ENCODE measurements at regions not wholly inside any gene's neighbourhood (a gene's known extent, or its start where the extent isn't known, plus 50 kb on each side); places are given as distances from the start of the nearest gene placed in this dataset.

DNA sequence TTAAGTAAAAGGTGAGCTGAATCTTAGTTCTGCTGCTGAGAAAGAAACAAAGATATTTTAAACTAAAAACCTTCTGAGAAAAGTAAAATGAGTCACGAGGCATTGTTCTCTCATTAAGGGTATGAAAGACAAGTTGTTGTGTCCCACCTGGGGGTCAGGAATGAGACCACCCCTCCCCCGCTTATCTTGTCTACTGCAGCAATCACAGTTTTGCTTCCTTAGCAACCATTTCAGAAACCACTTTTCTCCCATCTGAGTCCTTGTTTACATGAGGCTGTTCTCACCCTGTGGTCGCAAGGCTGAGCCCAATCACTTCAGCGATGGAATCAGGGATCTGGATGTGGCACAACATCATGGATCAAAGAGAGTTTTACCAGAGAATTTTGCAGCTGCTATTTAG lies 377.6 kb upstream of the NETO1 start:
- no peak for DNase-seq (ENCODE audit: low read depth)
- H3K4me3 ChIP-seq (ENCODE audit: low read depth, low read length) = no peak overlapping the region

DNA sequence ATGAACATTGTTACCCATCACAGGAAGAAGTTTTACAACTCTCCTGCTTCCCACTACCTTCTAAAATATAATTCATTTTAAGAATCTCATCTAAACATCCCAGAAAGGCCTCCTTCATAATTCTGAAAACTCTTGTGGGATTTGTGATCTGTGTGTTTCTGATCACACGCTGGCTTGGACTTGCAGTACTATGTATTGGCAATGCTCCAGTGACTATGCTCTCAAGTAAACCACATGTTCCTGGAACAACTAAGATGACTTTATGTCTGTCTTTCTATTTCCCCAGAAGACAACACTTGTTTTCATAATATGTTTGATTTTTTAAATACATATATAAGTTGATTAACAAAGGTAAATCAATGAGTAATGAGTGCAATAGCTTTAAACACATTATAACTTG lies 376.6 kb upstream of the NETO1 start:
- no peak overlapping the region for H3K4me3 ChIP-seq (ENCODE audit: low read depth, low read length)
- DNase-seq (ENCODE audit: low read depth) = peak; percentile 72

DNA sequence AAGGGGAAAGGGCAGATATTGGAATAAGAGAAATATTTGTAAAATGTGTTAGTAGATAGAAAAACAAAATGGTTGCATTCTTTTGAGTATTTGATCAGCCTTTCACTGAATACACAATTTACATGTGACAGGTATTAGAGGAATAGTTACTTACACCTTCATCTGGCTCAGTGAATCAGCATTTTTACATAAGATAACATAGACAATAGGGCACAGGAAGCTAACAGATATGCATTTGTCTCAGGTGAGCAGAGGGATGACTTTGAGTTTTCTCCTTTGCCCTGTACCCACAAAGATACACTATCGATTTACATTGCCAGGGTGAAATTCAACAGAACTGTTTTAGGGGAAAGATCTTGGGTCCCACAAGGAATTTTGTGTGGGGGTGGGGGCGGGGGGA lies 373.1 kb upstream of the NETO1 start:
- no peak overlapping the region for H3K4me3 ChIP-seq (ENCODE audit: low read depth, low read length)
- DNase-seq (ENCODE audit: low read depth) = no peak

DNA sequence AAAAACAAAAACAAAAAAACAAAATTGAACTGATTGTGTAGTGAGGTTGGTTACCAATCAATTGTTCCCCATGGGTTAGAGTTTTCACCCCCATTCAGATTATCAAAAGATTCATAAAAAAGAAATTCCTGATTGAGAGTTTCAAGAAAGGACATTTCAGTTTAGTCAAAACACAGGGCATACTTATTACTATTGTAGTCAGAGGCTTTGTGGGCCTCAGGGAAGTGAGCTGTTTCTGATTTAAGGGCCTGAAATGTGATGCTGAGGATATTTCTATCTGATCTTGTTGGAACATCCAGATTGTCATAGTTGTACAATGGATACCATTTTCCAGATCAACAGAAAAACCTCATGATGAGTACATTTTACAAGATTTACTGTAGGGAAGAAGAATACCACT lies 368.1 kb upstream of the NETO1 start:
- DNase-seq (ENCODE audit: low read depth) = no peak
- H3K4me3 ChIP-seq (ENCODE audit: low read depth, low read length) = no peak overlapping the region

DNA sequence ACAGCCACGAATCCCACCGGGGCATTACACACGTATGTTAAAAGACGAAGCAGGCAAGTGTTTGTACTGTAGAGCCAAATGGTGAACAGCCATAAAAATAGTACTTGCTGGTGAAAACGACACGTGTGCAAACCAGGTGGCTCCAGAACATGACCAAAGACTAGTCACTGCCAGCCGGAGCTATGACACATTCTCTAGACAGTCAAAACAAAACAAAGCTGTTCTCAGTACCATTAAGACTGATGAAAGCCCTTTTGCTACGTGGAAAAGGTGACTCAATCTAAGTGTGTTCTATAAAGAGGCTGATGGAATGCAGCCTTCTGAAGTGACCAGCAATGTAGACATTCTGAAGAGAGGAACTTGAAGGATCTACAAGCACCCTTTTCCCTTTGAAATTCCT lies 367.7 kb upstream of the NETO1 start:
- no peak overlapping the region for H3K4me3 ChIP-seq (ENCODE audit: low read depth, low read length)
- peak; percentile 88 for DNase-seq (ENCODE audit: low read depth)

DNA sequence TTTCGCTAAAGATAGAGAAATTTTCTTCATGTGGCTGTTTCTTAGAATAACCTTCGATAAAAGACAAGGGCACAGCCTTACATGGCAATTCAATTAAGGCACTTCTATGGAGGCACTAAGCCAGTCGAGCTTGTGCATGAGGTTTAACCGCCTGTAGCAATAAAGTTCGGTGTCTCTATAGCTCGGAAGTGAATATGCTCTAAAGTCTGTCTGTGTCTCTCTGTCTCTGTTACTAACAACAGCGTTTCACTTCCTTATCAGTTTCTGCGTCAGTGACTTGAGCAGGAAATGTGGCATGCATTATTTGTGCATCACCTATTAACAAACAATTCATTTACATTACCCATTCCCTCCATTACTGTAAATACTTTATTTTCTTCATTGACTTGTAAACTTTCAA lies 365.1 kb upstream of the NETO1 start:
- no peak overlapping the region for H3K4me3 ChIP-seq (ENCODE audit: low read depth, low read length)
- no peak for DNase-seq (ENCODE audit: low read depth)

DNA sequence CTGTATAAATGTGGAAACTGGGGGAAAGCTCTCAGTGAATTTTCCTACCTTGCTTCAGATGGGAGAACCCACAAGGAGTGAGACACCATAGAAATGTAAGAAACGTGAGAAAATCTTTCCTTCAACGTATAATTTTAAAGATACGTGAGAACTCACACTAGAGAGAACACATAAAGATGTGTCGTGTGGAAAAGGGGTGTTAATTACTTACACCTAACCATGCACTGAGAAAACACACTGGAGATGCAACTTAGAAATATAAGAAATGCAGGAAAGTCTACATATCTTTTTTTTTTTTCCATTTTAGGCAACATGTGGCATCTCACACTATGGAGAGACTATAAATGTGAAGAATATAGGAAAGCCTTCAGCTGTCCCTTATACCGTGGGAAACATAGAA lies 352.9 kb upstream of the NETO1 start:
- DNase-seq (ENCODE audit: low read depth) = no peak
- H3K4me3 ChIP-seq (ENCODE audit: low read depth, low read length) = no peak overlapping the region

DNA sequence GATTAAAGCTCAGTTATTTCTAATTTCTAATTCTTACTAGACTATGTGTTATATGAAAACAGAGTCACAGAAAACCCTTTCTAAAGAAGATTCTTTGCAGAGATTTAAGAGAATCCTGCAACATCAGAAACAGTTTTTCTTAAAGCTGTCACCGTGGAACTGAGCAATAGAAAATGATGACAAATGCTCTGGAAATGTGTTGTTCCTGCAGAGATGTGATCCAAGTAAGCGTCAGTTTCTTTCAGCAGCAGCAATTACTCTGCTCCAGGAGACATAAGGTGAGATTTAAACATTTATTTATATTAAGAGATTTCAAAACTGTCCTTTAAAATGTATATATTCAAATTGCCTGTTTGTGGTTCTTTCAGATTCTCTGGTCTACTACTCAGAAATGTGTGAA lies 350.5 kb upstream of the NETO1 start:
- no peak overlapping the region for H3K4me3 ChIP-seq (ENCODE audit: low read depth, low read length)

DNA sequence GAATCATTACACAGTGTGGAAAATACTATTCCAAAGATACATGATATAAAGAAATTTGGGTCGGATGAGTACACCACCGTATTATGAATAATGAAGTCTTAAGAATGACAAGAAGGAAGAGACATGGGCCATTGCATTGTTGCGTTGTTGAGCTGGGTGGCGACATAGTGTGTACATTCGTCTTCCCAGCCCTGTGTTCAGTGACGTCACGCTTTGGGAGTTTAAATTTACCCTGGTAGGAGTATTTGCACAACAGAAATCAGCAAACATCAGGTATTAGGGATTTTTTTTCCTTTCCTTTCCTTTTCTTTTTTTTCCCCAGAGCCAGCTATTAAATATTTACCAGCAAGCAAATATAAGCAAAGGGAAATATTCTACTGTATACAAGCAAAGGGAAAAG lies 347.2 kb upstream of the NETO1 start:
- no peak overlapping the region for H3K4me3 ChIP-seq (ENCODE audit: low read depth, low read length)
- no peak for DNase-seq (ENCODE audit: low read depth)

More for the DNA sequence above, 350.5 kb upstream of the NETO1 start:
- no peak for DNase-seq (ENCODE audit: low read depth)

DNA sequence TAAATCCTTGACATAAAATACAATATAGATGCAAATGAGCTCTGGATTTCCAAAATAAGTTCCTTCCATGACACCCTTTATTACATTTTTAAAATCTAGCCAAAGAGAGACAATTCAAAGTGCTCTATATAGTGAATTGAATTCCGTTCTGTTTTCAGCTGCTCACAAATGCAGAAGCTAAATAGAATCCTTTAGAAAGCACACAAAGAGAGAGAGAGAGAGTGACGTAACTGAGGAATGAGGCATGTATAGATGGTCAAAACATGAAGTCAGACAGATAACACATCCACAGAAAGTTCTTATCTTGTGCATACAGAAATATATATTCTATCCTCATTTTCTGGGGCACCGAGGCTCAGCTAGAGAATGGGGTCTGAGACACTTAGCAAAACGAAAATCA lies 344.7 kb upstream of the NETO1 start:
- DNase-seq (ENCODE audit: low read depth) = no peak
- H3K4me3 ChIP-seq (ENCODE audit: low read depth, low read length) = no peak overlapping the region

DNA sequence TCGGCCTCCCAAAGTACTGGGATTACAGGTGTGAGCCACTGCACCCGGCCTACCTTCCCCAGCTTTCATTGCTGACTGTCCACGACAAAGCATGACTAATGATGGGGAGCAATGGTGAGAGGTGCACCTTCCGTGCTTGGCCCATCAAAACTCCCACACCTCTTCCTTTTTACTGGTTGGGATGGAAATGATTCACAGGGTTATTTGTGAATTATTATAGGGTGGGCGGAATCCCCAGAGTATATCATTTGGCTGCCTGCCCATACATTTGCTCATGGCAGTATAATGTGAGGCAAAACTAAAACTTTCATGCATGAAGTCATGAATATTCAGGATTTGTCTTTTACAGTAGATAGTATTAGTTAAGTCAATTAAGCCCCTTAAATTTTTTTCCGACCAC lies 334.2 kb upstream of the NETO1 start:
- DNase-seq (ENCODE audit: low read depth) = peak; percentile 41
- H3K4me3 ChIP-seq (ENCODE audit: low read depth, low read length) = no peak overlapping the region

DNA sequence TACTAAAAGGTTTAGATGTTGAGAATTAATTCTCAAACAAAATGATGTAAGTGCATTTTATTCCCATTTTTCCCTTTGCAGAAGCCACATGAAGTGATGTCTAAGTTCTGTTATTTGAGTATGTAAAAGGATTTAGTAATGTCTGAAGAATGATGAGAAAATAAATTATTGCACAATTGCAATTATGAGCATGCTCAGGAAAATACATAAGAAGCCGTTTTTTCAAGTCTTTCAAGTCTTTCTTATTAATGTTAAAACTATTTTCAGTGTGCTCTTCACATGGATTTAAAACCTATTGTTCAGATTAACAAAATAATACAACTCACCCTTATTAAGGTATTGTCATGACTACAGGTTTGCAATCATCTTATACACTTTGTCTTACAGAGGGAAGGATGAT lies 331.4 kb upstream of the NETO1 start:
- H3K4me3 ChIP-seq (ENCODE audit: low read depth, low read length) = no peak overlapping the region
- peak; percentile 14 for DNase-seq (ENCODE audit: low read depth)

DNA sequence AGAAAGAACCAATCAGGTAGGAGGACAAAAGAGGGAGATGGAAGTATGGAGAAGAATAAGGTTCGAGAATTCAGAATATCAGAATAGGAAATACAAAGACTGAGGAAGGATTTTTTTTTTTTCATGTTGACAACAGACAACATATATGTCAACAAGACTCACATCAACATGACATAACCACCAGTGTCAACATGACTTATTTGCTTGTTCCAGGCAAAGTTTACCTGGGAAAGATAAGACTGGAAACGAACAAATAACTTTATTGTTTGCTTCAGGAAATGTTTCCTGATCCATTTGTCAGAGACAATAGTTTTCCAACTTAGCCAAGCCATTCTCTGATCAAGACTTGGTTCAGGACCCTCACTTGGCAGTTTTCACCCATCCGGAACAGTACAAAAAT lies 321.9 kb upstream of the NETO1 start:
- no peak for DNase-seq (ENCODE audit: low read depth)
- H3K4me3 ChIP-seq (ENCODE audit: low read depth, low read length) = no peak overlapping the region

DNA sequence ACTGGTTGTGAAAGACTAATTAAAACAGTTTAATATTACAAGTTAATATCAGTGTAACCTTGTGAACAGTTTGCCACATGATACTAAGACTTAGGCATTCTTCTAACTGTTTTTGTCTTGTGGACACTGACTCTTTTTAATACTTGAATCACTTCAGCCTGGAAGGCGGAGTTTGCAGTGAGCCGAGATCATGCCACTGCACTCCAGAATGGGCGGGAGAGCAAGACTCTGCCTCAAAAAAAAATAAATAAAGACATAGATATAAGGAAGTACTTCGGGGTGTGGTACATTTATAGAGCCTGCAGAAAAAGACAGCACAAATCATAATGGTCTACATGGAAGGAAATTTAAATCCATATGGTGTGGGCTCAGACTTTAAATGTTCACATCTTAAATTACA lies 300.4 kb upstream of the NETO1 start:
- no peak overlapping the region for H3K4me3 ChIP-seq (ENCODE audit: low read depth, low read length)
- DNase-seq (ENCODE audit: low read depth) = no peak

DNA sequence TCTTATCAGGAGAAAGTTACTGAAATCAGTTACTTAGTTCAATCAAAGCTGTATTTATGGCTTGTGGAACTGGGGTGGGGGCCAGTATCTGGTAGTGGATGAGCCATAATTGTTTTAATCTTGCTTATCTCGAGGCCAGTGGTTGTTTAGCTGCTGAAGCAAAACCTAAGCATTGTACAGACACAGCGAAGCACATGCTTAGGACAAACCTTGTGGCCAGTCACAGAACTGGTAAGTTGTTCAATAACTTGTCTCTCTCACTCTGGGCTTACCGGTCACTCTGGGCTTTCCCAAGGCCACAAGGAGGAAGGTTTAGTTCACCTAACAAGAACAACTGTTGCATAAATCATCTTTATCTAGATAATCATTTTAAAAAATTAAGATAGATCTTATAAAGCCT lies 296.6 kb upstream of the NETO1 start:
- DNase-seq (ENCODE audit: low read depth) = no peak
- H3K4me3 ChIP-seq (ENCODE audit: low read depth, low read length) = no peak overlapping the region

DNA sequence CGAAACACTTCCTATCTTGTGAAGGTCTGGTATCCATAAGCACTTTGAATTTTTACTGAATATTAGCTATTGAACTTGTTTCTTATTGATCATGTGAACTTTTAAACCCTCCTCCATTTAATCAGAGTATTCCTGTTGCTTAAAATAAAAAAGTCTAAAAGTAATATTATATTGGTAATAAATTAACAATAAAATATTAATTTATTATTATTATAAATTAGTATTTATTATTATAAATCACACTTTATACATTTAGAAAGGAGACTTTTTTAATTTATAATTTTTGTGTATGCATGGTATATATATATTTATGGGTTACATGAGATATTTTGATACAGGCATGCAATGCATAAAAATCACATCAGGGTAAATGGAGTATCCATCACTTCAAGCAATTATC lies 295.4 kb upstream of the NETO1 start:
- DNase-seq (ENCODE audit: low read depth) = no peak
- H3K4me3 ChIP-seq (ENCODE audit: low read depth, low read length) = no peak overlapping the region

DNA sequence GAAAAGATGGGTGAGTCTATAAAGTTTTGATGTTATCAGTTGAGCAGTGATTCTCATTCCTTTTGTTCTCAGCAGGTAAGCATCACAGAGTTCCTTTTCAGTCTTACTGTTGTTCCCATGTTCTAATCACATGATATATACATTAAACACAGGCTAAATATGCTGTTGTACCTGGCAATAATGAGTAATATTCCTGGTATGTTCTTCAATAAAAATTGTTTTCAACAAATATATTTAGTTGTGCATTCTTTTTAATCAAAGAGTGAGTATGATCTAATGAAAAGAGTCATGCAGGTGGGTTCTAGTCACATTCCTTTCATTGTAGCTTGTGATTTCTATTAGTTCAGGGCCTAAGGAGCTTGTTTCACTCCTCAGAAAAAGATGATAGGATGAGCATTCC lies 288.3 kb upstream of the NETO1 start:
- DNase-seq (ENCODE audit: low read depth) = no peak
- no peak overlapping the region for H3K4me3 ChIP-seq (ENCODE audit: low read depth, low read length)

DNA sequence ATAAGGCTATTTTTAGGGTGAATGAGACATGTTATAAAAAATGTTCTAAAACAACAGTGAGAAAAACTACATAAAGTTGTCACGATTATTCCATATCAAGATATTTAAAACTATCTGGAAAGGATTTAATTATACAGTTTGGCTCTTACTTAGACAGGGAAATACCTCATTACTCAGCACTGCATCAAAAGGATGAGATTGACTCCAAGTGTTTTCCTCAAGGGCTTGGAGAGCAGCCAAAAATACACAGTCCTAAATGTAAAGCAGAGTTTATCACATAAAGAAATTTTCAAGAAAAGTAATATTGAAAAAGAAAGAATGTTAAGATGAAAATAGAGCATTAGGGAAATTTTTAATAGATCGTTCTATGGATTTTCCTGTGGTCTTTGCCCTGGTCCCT lies 285.5 kb upstream of the NETO1 start:
- peak; percentile 1 for DNase-seq (ENCODE audit: low read depth)
- H3K4me3 ChIP-seq (ENCODE audit: low read depth, low read length) = no peak overlapping the region

DNA sequence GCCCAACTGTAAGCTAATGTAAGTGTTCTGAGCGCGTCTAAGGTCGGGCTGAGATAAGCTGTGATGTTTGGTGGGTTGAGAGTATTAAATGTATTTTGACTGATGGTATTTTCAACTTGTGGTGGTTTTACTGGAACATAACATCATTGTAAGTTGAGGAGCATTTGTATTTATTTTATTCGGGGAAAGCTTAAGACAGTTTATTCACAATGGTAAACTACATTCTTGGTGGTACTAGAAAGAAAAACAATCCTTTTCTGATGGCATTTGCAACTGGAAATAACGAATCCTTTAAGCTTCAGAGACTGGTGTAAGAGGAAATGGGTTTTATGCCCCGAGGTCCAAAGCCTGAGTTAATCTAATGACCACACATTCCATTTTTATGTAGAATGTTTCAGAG lies 283.3 kb upstream of the NETO1 start:
- no peak for DNase-seq (ENCODE audit: low read depth)
- H3K4me3 ChIP-seq (ENCODE audit: low read depth, low read length) = no peak overlapping the region

DNA sequence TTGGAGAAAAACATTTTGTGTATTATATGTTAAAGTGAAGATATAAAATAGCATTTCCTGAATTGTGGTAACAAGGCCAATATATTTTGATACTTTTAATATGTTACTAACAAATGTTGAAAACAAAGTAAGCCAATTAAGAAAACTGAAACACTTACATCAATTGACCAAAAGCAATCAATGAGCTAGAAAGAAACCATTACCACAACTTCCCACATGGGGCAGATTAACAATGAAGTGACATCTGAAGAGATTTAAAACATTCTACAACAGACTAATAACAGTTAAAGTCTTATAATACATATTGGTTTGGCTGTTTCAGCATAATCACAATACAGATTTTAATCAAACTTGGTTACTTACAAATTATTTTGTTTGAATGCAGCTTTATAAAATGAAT lies 282.4 kb upstream of the NETO1 start:
- DNase-seq (ENCODE audit: low read depth) = no peak
- H3K4me3 ChIP-seq (ENCODE audit: low read depth, low read length) = no peak overlapping the region

DNA sequence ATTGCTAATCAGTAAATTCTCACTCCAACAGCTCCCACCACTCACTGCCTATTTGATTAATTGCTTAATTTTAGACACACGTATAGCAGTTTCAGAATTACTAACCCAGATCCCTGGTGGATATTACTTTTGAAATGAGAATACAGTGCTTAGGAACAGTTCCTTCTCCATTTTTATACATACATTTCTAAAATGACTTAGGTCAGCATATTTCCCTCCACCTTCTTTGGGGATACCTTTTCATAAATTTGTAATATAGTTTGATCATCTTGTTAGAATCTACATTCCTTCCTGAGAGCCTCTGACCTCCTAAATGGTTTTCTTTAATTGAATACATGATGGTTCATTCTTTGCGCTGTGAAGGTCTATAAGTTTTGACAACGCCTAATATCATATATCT lies 279.8 kb upstream of the NETO1 start:
- DNase-seq (ENCODE audit: low read depth) = no peak
- H3K4me3 ChIP-seq (ENCODE audit: low read depth, low read length) = no peak overlapping the region

DNA sequence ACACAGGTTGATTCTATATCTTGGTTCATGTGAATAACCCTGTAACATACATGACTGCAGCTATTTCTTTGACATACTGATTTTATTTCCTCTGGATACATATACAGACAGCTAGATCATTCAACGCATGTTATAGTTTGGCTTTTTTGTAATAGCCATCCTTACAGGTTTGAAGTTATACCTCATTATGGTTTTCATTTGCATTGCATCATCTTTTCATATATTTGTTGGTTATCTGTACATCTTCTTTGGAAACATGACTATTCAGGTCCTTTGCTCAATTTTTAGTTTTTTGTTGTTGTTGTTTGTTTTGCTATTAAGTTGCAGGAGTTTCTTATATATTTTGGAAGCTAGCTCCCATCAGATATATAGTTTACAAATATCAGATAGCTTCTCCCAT lies 276.2 kb upstream of the NETO1 start:
- no peak overlapping the region for H3K4me3 ChIP-seq (ENCODE audit: low read depth, low read length)

DNA sequence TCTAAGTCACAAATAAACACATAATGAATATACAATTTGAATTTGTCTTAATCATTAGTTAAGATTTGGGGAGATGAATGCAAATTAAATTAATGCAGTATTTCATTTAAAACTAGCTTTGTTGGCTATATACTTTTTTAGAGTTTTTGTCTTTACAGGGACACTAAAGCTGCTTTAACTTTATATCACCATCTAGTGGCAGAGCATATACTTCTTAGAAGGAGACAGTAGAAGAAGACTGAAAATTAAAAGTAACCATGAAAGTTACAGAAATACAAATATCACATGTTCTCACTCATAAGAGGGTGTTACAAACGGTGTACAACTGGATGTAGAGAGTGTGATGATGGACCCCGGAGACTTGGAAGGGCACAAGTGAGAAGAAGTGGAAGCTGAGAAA lies 268.3 kb upstream of the NETO1 start:
- no peak for DNase-seq (ENCODE audit: low read depth)
- H3K4me3 ChIP-seq (ENCODE audit: low read depth, low read length) = no peak overlapping the region

More for the DNA sequence above, 276.2 kb upstream of the NETO1 start:
- DNase-seq (ENCODE audit: low read depth) = no peak

Measured in skeletal muscle cell (primary cell).